CD4-positive, alpha-beta T cell treated with Interferon alpha-2 for 1 hour (primary cell): ENCODE measurements at regions not wholly inside any gene's neighbourhood (a gene's known extent, or its start where the extent isn't known, plus 50 kb on each side); places are given as distances from the start of the nearest gene placed in this dataset.
A peak's percentile ranks its signal among the peaks of the same experiment; 100 is the strongest.

Experiments
- DNase-seq, 2 donors: peaks; one replicate each; pipeline ENCODE4 v3.0.0-alpha.2; 2020 to 2022

DNA sequence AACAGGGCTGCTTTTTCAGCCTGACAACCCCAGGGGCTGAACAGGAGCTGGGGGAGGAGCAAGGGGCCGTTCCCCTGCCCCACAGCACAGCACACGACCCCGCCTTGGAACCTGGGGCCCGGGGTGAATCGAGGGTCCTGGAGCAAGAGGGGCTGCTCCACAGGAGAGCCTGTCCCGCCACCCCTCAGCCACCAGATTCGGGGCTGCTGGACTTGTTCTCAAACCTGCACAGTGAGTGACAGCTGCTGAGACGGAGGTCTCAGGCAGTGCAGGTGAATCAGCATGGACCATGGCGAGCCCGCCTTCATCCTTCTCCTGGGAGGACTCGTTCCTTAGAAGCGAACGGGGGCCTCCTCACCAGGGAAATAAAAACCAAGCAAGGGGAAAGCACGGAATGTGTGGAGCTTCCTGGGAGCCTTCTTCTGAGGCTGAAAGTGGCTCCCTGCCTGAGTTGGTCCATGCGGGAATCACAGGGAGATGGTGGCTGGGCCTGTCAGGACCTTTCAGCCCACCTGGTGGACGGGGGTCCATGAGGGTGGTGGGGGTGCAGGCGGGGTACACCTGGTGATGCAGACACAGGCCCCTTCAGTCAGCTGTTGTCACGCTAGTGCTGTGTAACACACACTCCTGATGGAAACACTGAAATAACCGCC, 125.4 kb downstream of the SIK1 start:
- no peak for DNase-seq

DNA sequence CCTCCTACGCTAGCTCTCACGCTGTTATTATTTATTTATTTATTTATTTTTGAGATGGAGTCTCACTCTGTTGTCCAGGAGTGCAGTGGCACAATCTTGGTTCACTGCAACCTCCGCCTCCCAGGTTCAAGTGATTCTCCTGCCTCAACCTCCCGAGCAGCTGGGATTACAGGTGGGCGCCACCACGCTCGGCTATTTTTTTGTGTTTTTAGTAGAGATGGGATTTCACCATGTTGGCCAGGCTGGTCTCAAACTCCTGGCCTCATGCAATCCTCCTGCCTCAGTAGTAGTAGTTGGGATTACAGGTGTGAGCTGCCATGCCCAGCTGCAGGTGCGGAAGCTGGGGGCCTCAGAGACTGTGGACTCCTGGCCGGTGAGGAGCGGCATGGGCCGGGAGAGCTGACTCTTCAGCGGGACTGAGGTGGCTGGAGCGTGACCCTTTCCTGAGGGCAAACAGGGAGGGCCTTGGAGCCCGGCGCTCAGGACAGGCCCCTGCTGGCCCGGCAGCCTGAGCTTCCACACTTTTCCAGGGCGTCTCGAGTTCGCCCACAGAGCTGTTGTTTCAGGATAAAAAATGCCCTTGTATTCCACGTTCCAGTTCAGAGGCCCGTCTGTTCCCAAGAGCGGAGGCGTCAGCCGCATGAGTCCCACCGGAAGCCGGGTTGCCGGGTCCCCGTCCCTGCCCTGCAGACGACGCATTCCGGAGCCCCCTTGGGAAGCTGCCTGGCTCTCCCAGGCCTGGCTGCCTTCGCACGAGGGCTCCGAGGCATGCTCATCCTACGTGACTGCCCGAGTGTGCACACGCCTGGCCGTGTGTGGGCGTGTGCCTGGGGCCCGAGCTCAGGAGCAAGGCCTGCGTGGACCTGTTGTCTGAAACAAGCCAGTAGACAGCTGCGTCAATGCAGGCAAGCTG, 126.2 kb downstream of the SIK1 start:
- no peak for DNase-seq

DNA sequence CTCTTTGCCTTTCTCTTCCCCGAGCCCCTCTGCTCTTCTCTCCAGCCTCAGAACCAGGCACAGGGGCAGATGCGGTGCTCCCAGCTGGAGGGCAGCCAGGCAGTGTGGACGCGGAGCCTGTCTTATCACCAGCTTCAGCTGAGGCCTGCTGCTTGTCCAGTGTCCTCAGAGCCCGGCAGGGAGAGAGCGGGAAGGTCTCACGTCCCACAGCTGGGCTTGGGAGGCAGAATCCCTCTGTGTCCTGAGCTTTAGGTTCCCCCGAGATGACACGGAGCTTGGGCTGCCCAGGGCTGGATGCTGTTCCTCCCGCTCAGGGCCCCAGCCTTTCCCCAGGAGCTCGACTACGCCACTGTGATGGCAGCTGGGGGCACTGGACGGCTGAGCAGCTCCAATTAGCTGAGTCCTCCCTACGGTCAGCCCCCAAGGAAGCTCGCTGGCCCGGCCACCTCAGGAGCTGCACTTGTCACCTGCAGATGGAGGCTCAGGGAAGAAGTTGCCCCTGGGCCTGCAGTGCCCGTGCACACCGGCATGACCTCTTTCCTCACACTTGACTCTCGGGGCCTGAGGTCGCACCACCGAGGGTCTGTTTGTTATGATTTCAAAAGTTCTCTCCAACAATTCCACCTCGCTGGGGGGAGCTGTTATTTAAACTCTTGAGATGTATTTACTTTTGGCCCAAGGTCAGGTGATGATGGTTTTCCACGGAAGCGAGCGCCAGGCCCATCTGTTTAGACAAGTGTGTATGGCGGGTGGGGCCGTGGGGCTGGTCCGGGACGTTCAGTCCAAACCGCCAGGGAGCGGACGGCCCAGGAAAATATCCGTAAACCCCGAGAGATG, 127.3 kb downstream of the SIK1 start:
- DNase-seq = no peak

DNA sequence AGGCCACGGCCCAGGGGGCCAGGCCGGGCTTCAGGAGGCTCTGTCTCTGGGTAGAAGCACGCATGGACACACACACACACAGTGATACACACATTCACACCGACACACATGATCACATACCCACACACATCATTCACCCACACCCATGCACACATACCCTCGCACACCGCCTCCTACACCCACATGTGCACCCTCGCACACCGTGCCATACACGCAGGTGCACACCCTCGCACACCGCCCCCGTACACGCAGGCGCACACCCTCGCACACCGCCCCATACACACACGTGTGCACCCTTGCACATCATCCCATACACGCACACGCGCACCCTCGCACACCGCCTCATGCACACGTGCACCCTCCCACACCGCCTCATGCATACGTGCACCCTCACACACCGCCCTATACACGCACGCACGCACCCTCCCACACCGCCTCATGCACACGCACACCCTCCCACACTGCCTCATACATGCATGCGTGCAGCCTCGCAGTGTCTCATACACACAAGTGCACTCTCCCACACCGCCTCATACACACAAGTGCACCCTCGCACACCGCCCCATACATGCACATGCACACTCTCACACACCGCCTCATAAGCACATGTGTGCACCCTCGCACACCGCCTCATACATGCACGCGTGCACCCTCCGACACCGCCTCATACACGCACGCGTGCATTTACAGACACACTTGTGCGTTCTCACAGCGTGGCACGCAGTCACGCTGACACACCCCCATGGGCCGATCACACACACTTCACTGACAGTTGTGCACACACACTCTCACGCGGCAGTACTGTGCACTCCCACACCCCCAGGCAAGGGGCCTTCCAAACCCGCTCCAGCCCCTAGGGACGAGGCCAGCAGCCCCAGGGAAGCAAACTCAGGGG, 128.1 kb downstream of the SIK1 start:
- no peak for DNase-seq

DNA sequence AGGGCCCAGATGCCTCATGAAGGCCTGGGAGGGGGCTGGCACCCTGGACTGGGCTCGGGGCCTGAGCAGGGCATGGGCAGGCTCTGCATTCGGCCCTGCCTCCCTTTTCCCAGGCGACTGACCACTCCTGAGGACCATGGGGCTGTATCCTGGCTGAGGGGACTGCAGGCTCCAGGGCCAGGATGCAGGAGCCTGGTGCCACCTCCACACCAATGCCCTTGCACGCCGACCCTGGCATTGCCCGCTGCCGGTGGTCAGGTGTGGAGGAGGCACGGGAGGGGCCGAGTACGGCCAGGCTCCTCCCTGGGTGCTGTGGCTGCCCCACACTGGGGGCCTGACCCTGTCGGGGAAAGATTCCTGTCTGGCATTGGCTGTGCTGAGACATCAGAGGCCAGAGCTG, 128.9 kb downstream of the SIK1 start:
- no peak for DNase-seq

DNA sequence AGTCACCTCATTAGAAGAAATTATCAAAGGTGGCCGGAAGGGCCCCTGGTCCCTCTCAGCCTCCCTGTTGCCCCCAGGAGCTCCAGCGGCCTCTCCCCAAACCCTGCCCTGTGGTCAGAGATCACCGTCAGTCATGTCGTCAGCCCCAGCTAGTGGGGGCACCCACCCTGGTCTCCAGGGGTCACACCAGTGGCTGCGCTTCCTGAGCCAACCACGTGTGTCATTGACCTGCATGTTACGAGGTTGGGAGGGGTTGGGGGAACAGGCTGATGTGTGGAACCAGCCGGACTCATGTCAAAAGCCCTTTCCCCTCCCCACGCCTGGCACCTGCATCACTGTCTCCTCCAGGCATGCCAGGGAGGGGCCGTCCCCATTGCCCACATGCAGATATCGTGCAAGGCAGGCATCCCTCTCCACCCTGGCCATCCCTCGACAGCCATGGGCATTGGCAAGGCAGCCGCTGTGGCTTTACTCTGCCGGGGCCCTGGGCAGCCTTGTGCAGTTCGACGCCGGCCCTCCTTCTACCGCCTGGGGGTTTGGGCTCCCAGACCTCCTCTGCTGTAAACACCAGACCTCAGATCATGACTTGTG, 128.7 kb downstream of the CRYAA start:
- no peak for DNase-seq

DNA sequence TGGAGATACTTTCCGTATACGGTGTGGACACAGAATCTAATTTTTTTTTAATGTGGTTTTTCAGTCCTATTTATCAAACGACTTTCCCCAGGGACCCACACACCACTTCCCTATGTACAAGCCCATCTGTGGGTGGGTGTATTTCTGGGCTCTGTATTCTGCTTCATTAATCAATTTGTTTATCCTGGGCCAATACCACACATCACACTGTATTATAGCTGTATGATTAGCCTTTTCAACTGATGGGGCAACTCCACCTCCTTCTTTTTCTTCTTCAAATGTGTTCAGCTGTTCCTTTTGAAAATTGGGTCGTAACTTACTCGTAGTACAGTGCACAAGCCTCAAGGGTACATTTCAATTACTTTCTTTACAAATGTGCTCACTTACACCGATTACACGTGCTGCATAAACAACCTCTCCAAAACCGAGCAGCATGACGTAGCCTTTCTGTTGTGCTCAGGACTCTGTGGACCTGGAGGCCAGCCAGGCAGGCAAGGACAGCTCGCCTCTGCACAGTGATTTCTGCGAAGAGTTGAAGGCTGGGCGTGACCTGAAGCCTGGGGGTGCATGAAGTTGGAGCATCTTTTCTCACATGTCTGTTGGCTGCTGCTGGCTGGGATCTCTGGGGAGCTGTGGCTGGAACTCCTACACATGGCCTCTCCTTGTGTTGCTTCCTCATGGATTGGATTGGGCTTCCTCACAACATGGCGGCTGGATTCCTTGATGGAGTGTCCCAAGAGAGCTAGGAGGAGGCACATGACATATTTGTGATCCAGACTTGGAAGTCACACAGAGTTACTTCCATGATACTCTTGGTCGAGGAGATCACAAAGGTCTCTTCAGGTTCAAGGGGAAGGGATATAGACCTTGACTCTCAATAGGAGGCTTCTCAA, 126.5 kb downstream of the CRYAA start:
- no peak for DNase-seq

DNA sequence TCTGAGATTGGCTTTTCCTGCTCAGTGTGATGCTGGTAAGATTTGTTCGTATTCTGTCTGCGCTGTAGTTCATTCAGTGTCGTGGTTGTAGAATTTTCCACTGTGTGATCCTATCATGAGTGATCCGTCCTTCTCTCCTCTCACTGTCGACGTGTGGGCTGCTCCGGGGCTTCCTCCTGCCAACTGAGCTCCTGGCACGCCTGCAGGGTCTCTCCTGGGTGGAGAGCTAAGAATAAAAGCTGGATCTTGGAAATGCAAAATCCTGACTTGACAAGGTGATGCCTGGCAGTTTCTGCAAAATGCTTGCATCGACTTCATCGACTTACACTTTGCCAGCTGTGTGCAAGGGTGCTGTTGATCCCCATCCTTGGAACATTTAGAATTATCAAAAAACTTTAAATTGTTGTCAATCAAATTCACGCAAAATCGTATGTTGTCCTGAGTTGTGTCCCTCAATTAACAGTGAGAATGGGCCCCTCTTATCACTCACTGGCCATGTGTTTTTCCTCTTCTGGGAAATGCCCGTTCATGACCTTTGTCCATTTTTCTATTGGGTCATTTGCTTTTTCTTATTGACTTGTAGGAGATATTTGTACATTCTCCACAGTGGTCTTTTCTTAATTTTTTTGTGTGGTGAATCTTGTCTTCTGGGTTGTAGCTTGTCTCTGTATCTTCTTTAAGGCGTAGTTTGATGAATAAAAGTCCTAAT, 125.5 kb downstream of the CRYAA start:
- DNase-seq = no peak

DNA sequence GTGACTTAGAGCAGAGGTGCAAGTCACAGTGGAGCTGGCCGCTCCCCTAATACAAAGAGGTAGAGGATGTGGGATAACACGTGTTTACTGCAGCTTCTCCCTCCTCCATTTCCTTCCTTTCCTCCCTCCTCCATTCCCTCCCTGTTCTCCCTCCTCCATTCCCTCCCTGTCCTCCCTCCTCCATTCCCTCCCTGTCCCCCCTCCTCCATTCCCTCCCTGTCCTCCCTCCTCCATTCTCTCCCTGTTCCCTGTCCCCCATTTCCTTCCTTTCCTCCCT, 124.0 kb downstream of the CRYAA start:
- DNase-seq = no peak

DNA sequence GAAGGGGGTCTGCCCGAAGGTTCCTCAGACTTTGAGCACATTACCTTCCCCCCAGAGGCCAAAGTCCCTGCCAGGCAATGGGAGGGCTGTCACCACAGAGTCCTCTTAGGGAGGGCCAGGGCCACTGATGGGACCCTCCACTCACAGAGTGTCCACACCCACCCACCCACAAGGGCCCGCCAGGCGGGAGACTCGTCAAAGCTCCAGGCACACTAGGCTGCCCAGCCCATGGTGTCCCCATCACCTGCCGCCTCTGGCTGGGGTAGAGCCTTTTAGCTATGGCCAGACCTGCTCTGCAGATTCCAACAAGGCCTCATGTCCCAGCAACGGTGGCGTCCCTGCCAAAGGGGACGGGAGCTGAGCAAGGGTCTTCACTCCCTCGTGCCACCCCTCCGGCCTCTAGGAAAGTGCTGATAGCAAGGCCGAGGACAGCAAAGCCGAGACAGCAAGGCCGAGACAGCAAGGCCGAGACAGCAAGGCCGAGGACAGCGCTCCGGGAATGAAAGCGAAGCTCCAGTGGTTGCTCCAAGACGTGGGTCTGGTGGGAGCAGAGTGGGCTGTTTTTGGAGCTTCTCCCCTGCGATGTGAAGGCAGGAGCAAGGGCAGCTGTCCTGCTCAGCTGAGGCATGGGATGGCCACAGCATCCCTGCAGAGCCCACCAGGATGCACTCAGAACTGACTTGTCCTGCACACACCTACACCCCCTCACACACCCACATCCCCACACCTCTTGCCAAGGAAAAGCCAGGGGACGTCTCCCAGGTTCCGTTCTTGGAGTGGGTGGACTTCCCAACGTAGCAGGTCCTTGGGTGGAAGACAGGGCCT, 123.4 kb downstream of the CRYAA start:
- DNase-seq = no peak

DNA sequence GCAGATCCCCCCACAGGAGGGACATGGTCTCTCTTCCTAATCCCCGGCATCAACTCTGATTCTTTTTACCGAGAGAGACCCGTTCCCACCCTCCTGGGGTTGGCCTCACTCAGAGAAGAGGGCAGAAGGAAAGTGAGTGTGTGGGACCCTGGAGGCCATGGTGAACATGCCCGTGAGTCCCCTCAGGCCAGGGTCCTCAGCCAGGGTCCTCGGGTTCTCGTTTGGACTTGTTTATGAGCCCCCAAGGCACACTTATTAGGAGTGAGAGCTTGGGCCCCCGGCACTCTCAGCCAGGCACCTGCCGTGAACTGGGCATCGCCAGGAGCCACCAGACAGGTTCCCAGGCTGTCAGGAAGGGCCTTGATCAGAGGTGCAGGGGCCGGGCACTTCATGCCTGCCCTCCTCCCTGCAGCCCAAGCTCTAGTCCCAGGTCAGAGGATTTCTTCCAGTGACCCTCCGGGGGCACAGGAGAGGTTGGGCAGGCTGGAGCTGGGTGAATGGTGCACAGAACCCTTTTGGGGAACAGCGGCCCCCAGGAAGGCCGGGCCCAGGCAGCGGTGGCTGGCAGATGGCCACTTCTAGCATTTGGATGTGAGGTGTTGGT, 122.6 kb downstream of the CRYAA start:
- no peak for DNase-seq

DNA sequence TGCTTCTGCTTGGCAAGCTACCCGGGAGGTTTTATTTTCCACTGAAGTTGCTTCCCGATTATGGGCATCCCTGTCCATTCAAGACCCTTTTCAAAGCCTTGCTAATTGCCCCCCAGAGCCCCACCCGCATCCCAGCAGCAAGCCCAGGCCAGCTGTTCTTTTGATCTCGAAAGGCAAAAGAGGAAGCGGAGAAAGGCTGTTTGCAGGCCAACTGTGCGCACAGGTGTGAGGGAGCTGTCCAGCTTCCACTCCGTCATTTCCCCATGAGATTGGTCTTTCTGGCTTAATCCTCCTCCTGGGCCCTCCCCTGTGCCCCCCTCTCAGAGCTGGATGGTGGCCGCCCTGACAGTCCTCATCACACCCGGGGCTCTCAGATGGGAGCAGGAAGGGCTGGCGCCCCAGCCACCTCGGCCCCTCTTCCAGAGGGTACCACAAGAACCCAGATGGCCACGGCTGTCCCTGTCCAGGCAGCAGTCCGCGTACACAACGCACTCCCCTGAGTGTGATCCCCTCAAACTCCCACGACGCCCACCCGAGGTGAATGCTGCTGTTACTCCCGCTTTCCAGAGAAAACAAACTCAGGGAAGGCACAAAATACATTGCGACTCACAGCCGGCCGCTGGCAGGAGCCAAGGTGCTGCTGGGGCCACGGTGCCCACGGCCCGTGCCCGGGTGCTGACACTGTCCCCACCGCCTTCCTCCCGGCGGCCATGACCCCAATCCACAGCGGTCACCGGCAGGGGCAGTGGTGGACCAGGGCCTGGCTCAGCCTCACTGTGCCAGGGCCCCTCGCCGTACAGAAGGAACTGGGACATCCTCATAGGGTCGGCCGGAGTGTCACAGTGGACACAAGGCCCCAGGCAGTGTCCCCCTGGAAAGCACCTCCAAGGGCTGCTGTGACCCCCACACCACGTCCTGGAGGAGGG, 121.9 kb downstream of the CRYAA start:
- DNase-seq = peak in 1 of 2 donors; percentile 16

DNA sequence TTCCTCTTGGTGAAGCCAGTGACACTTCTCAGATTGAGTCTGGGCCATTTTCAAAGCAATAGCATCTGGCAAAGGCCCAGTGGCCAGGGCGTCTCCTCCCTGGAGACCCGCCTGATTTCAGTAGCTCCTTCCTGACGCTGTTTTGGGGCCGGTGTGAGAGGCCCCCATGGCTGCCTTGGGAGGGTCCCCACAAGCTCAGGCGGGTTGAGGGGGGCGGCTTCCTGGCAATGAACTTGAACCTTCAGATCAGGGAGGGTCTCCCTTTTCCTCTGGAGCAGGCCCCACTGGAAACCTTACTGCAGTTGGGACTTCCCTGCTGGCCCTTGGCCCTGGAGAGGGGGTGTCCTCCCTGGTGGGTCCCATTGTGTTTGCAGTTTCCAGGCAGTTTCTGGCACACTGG, 121.2 kb downstream of the CRYAA start:
- DNase-seq = no peak

DNA sequence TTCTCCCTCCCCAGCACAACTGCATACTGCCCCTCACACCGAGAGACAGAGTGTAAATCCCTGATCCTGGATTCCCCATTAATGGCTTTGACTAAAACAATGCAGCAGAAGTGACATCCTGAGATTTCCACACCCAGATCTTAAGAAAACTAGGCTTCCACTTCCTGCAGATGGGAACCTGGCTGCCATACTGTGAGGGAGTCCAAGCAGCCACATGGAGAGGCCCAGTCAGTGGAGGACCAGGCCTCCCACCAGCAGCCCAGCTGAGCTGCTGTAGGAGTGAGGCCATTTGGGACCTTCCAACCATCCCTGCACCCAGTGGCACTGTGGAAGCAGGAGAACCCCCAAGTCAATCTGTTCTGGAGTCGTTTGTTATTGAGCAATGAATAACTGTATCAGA, 120.6 kb downstream of the CRYAA start:
- no peak for DNase-seq

DNA sequence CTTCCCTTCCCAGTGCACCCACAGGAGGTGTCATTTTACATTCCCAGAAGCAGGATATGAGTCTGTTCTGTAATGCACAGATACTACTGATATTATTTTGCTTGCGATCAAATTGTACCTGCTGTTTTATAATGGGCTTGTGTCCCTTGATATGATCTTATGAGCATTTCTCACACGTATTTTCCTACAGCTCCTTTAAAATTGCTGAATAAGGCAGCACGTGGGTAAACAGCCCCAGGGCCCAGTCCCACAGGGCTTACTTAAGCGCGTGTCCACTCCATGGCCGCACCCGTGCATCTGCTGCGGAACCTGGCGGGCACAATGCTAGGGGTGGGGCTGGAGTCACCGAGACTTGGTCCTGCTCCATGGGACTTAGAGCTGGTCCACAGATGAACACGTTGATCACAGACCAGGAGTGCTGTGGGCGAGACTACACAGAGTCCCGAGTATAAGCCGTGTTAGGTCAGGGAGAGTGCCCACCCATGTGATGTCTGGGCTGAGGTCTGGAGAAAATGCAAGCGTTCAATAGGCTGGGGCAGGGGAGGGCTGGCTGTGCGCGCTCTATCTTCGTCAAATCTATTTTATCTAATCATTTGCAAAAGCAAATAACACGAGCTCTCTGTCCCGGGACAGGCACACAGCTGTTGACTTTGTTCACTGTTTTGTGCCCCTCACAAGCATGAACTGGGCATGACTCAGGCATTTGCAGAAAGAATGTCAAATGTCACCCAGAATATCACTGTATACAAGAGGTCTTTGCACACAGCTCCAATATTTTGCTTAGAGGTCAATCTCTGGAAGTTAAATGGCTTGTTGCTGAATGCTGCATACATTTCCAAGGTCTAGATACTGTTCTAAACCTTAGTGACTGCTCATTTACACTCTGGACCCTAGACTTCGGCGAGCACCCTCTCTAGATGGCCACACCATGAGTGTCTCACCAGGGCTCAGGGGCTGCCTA, 119.3 kb downstream of the CRYAA start:
- DNase-seq = no peak

DNA sequence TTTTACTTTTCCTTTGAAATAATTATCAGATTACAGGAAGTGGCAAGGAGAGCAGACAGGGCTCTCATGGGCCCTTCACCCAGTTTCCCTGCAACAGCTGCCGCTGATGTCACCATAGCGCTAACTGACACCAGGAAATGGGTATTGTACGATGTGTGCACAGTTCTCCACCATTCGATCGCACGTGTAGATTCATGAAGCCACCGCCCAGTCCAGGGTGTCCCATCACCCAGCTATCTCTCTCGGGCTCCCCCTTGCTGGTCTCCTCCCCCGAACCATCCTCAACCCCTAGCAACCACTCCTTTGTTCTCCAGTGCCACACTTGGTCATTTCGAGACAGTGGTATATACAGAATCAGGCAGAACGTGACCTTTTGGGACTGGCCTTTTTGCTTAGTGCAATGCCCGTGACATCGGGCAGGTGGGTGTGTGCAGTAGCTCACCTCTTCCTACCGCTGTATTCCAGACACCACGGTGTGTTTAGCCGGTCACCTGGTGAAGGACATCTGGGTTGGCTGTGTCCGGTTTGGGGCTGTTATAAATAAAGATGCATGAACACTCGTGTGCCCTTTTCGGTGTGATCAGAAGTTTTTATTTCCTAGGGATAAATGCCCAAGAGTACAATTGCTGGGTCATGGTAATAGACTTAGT, 118.4 kb downstream of the CRYAA start:
- DNase-seq = no peak
